ENCODE measurements at regions not wholly inside any gene's neighbourhood (a gene's known extent, or its start where the extent isn't known, plus 50 kb on each side); places are given as distances from the start of the nearest gene placed in this dataset.

DNA sequence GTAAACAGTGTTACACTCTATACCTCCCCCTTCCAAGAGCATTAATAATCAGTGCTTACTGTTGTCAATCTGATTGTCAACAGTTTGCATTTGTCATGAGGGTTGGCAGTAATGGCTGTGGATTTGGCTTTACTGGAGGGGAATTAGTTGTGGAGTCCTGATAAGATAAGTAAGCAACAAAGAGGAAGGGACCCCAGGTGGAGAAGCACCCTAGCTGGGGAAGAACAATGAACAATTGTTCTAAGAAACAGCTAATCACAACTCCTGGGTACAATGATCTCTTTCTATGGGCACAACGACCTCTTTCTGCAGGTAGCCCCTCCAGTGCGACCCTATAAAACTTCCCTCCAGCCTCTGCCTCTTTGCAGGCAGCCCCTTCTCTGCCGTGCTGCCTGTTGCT, 53.2 kb upstream of the CDKN2AIP start (continued):
- no peak for TF ChIP-seq RUNX3 (IDR thresholded peaks at IDR 0.05; ENCODE audit: low read length)
- TF ChIP-seq TCF12 (IDR thresholded peaks at IDR 0.05; ENCODE audit: low read depth, low read length): no peak
- TF ChIP-seq, protein P1, sequence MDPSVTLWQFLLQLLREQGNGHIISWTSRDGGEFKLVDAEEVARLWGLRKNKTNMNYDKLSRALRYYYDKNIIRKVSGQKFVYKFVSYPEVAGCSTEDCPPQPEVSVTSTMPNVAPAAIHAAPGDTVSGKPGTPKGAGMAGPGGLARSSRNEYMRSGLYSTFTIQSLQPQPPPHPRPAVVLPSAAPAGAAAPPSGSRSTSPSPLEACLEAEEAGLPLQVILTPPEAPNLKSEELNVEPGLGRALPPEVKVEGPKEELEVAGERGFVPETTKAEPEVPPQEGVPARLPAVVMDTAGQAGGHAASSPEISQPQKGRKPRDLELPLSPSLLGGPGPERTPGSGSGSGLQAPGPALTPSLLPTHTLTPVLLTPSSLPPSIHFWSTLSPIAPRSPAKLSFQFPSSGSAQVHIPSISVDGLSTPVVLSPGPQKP (IDR thresholded peaks at IDR 0.05; ENCODE audit: low read depth, low read length): no peak
- no peak for TF ChIP-seq SP1 (IDR thresholded peaks at IDR 0.05; ENCODE audit: low read depth, low read length)
- no peak for TF ChIP-seq YBX1 (IDR thresholded peaks at IDR 0.05)
- no peak for TF ChIP-seq SMAD5 (IDR thresholded peaks at IDR 0.05; ENCODE audit: low read depth)
- TF ChIP-seq, protein P2, sequence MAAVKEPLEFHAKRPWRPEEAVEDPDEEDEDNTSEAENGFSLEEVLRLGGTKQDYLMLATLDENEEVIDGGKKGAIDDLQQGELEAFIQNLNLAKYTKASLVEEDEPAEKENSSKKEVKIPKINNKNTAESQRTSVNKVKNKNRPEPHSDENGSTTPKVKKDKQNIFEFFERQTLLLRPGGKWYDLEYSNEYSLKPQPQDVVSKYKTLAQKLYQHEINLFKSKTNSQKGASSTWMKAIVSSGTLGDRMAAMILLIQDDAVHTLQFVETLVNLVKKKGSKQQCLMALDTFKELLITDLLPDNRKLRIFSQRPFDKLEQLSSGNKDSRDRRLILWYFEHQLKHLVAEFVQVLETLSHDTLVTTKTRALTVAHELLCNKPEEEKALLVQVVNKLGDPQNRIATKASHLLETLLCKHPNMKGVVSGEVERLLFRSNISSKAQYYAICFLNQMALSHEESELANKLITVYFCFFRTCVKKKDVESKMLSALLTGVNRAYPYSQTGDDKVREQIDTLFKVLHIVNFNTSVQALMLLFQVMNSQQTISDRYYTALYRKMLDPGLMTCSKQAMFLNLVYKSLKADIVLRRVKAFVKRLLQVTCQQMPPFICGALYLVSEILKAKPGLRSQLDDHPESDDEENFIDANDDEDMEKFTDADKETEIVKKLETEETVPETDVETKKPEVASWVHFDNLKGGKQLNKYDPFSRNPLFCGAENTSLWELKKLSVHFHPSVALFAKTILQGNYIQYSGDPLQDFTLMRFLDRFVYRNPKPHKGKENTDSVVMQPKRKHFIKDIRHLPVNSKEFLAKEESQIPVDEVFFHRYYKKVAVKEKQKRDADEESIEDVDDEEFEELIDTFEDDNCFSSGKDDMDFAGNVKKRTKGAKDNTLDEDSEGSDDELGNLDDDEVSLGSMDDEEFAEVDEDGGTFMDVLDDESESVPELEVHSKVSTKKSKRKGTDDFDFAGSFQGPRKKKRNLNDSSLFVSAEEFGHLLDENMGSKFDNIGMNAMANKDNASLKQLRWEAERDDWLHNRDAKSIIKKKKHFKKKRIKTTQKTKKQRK (IDR thresholded peaks at IDR 0.05; ENCODE audit: low read depth, low read length): no peak
- no peak for TF ChIP-seq RAD51 (IDR thresholded peaks at IDR 0.05)
- TF ChIP-seq, protein P3, sequence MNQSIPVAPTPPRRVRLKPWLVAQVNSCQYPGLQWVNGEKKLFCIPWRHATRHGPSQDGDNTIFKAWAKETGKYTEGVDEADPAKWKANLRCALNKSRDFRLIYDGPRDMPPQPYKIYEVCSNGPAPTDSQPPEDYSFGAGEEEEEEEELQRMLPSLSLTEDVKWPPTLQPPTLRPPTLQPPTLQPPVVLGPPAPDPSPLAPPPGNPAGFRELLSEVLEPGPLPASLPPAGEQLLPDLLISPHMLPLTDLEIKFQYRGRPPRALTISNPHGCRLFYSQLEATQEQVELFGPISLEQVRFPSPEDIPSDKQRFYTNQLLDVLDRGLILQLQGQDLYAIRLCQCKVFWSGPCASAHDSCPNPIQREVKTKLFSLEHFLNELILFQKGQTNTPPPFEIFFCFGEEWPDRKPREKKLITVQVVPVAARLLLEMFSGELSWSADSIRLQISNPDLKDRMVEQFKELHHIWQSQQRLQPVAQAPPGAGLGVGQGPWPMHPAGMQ (IDR thresholded peaks at IDR 0.05; ENCODE audit: borderline replicate concordance): no peak
- TF ChIP-seq, protein P4, sequence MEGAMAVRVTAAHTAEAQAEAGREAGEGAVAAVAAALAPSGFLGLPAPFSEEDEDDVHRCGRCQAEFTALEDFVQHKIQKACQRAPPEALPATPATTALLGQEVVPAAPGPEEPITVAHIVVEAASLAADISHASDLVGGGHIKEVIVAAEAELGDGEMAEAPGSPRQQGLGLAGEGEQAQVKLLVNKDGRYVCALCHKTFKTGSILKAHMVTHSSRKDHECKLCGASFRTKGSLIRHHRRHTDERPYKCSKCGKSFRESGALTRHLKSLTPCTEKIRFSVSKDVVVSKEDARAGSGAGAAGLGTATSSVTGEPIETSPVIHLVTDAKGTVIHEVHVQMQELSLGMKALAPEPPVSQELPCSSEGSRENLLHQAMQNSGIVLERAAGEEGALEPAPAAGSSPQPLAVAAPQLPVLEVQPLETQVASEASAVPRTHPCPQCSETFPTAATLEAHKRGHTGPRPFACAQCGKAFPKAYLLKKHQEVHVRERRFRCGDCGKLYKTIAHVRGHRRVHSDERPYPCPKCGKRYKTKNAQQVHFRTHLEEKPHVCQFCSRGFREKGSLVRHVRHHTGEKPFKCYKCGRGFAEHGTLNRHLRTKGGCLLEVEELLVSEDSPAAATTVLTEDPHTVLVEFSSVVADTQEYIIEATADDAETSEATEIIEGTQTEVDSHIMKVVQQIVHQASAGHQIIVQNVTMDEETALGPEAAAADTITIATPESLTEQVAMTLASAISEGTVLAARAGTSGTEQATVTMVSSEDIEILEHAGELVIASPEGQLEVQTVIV (IDR thresholded peaks at IDR 0.05; ENCODE audit: borderline replicate concordance, partially characterized antibody): no peak

Measured in GM12878 (cell line).